Testis (tissue), 2 donors: ENCODE measurements at regions not wholly inside any gene's neighbourhood (a gene's known extent, or its start where the extent isn't known, plus 50 kb on each side); places are given as distances from the start of the nearest gene placed in this dataset.

Source experiments
- DNase-seq: peaks from one replicate; pipeline ENCODE4 v3.0.0-alpha.2; 2019
- H3K27ac ChIP-seq, 2 donors: fragments of 200-600 bp; sonication (generic); one replicate each; pipeline ENCODE4 v1.5.1; 2019
- H3K27me3 ChIP-seq: fragments of 200-600 bp; sonication (generic); one replicate; pipeline ENCODE4 v1.5.1; 2019
- H3K36me3 ChIP-seq: fragments of 200-600 bp; sonication (generic); one replicate; pipeline ENCODE4 v1.5.1; 2017; ENCODE audit warnings: low read depth; ENCODE audit errors: missing control alignments
- H3K4me1 ChIP-seq: fragments of 200-600 bp; sonication (generic); one replicate; pipeline ENCODE4 v1.5.1; 2019
- H3K4me3 ChIP-seq, 2 donors: fragments of 200-600 bp; sonication (generic); one replicate each; pipeline ENCODE4 v1.5.1; 2017 to 2019
- H3K9me3 ChIP-seq: fragments of 200-600 bp; sonication (generic); one replicate; pipeline ENCODE4 v1.5.1; 2017
- CTCF ChIP-seq, 3 experiments: fragments of 450-650 bp in 2 of 3; fragments of 200-600 bp in 1 of 3; sonication (generic) in 1 of 3; IDR thresholded peaks; one replicate each; pipeline ENCODE4 v1.5.1; 2016 to 2019; ENCODE audit warnings: antibody characterized with exemption in 3 of 3, mild to moderate bottlenecking in 2 of 3, moderate library complexity in 1 of 3
- POLR2A ChIP-seq: fragments of 450-650 bp; IDR thresholded peaks from one replicate; pipeline ENCODE4 v1.6.1; 2017; ENCODE audit warnings: antibody characterized with exemption, mild to moderate bottlenecking, moderate library complexity
- WGBS, 2 donors: methylation state at CpG; one replicate each; pipeline ENCODE4 v1.1.5; 2018; 5-methylcytosine and 5-hydroxymethylcytosine counted together
- intact Hi-C: fragments of 100-400 bp; cut with DNase I; formaldehyde crosslinking; loops from one replicate; pipeline ENCODE4 v1.15.1; 2023; ENCODE audit warnings: low total_unique reads

GRCh38 chr14:49966971-49967630 lies 74.2 kb downstream of the ARF6 start:
- H3K4me1 ChIP-seq = peaks cover 25% of the 10 kb centered on the region
- no peaks in the 10 kb centered on the region for H3K9me3 ChIP-seq
- TF ChIP-seq POLR2A (no peak), CTCF (IDR thresholded peaks at IDR 0.05) (no peak)
- H3K4me3 ChIP-seq = no peak overlapping the region
- intact Hi-C loops = no loop called here
- H3K36me3 ChIP-seq = no peaks in the 10 kb centered on the region
- no peaks in the 10 kb centered on the region for H3K27me3 ChIP-seq
- WGBS, 2 donors = 95 to 96% methylated on average over 11 of the region's 11 CpGs
- no peak for DNase-seq
- no peak overlapping the region for H3K27ac ChIP-seq

GRCh38 chr14:49969961-49970360 lies 77.1 kb downstream of the ARF6 start:
- H3K27me3 ChIP-seq = no peaks in the 10 kb centered on the region
- TF ChIP-seq POLR2A = no peak
- no peak for TF ChIP-seq CTCF (IDR thresholded peaks at IDR 0.05)
- WGBS, 2 donors = 57 to 59% methylated on average over 5 of the region's 5 CpGs
- H3K4me3 ChIP-seq = no peak overlapping the region
- intact Hi-C loops = loop anchor here (10.0 kb wide), 1 partner anchor 75 kb away; the partner anchor contains the start of gene ARF6
- no peaks in the 10 kb centered on the region for H3K36me3 ChIP-seq
- H3K9me3 ChIP-seq = no peaks in the 10 kb centered on the region
- peaks cover 53% of the 10 kb centered on the region for H3K4me1 ChIP-seq
- DNase-seq = no peak
- peak overlapping the region; percentile 81 to 86 for H3K27ac ChIP-seq

- 25 to 28% methylated on average over 8 of the region's 8 CpGs for WGBS, 2 donors
- Histone ChIP-seq H3K4me3 (no peak overlapping the region), H3K27ac (peak overlapping the region; percentile 81 to 86), H3K36me3 (no peaks in the 10 kb centered on the region), H3K27me3 (no peaks in the 10 kb centered on the region), H3K4me1 (peaks cover 57% of the 10 kb centered on the region), H3K9me3 (no peaks in the 10 kb centered on the region)
- intact Hi-C loops = loop anchor here (10.0 kb wide), 1 partner anchor 76 kb away; the partner anchor contains the start of gene ARF6
- no peak for TF ChIP-seq CTCF (IDR thresholded peaks at IDR 0.05)
- no peak for TF ChIP-seq POLR2A
- peak; percentile 80 for DNase-seq
Measured at GRCh38 chr14:49970474-49971147, 77.7 kb downstream of the ARF6 start.

- Histone ChIP-seq H3K9me3 (no peaks in the 10 kb centered on the region), H3K4me1 (peaks cover 65% of the 10 kb centered on the region), H3K36me3 (no peaks in the 10 kb centered on the region), H3K27ac (peak overlapping the region; percentile 81 to 86), H3K27me3 (no peaks in the 10 kb centered on the region), H3K4me3 (no peak overlapping the region)
- intact Hi-C loops = loop anchor here (10.0 kb wide), 1 partner anchor 77 kb away; the partner anchor contains the start of gene ARF6
- DNase-seq = no peak
- WGBS, 2 donors = 59 to 64% methylated on average over 9 of the region's 9 CpGs
- TF ChIP-seq POLR2A (no peak), CTCF (IDR thresholded peaks at IDR 0.05) (no peak)
Measured at GRCh38 chr14:49971156-49972130, 78.6 kb downstream of the ARF6 start.
